ENCODE measurements at regions not wholly inside any gene's neighbourhood (a gene's known extent, or its start where the extent isn't known, plus 50 kb on each side); places are given as distances from the start of the nearest gene placed in this dataset.
"Not testable (repeated sequence)": the region's sequence is repeated elsewhere in the genome, so short reads cannot be mapped to it uniquely, and the experiment has no call there.

- TF ChIP-seq, protein P1, sequence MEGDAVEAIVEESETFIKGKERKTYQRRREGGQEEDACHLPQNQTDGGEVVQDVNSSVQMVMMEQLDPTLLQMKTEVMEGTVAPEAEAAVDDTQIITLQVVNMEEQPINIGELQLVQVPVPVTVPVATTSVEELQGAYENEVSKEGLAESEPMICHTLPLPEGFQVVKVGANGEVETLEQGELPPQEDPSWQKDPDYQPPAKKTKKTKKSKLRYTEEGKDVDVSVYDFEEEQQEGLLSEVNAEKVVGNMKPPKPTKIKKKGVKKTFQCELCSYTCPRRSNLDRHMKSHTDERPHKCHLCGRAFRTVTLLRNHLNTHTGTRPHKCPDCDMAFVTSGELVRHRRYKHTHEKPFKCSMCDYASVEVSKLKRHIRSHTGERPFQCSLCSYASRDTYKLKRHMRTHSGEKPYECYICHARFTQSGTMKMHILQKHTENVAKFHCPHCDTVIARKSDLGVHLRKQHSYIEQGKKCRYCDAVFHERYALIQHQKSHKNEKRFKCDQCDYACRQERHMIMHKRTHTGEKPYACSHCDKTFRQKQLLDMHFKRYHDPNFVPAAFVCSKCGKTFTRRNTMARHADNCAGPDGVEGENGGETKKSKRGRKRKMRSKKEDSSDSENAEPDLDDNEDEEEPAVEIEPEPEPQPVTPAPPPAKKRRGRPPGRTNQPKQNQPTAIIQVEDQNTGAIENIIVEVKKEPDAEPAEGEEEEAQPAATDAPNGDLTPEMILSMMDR (IDR thresholded peaks at IDR 0.05; ENCODE audit: low read length): not testable (repeated sequence)
- not testable (repeated sequence) for TF ChIP-seq EZH2 (IDR thresholded peaks at IDR 0.05; ENCODE audit: borderline replicate concordance, low read length)
Observed at GRCh38 chr16:88259538-88259937, 123.2 kb upstream of the ZNF469 start.

All from OCI-LY1 (cell line).